Keratinocyte (primary cell): ENCODE measurements at regions not wholly inside any gene's neighbourhood (a gene's known extent, or its start where the extent isn't known, plus 50 kb on each side); places are given as distances from the start of the nearest gene placed in this dataset.

Experiments
- DNase-seq: peaks from one replicate; pipeline ENCODE4 v3.0.0-alpha.2; 2011; ENCODE audit warnings: low read depth, missing footprints, low spot score
- FAIRE-seq: peaks from 2 replicates; lab custom pipeline; 2011; peaks lifted over from hg19 to GRCh38; lab: Jason Lieb, UNC
- H2AFZ ChIP-seq: 2 replicates; pipeline ENCODE4 v1.6.0; 2012; ENCODE audit warnings: low read length, control low read depth, inconsistent platforms; ENCODE audit not compliant: control insufficient read depth
- H3K27ac ChIP-seq: 2 replicates; pipeline ENCODE4 v1.5.1; 2011; ENCODE audit warnings: low read length; ENCODE audit not compliant: control insufficient read depth, insufficient read depth
- H3K27me3 ChIP-seq: 3 replicates; pipeline ENCODE4 v1.6.0; 2011; ENCODE audit warnings: low read length; ENCODE audit not compliant: control insufficient read depth, insufficient read depth; ENCODE audit errors: extremely low read depth
- H3K36me3 ChIP-seq, 2 experiments: 2 replicates in 1 of 2; 3 replicates in 1 of 2; pipeline ENCODE4 v1.5.1; 2011; ENCODE audit warnings: low read length in 2 of 2, mild to moderate bottlenecking in 1 of 2; ENCODE audit not compliant: control insufficient read depth in 2 of 2, insufficient read depth in 2 of 2; ENCODE audit errors: extremely low read depth in 1 of 2
- H3K4me1 ChIP-seq: 3 replicates; pipeline ENCODE4 v1.5.1; 2011; ENCODE audit warnings: low read length; ENCODE audit not compliant: control insufficient read depth, insufficient read depth; ENCODE audit errors: extremely low read depth
- H3K4me2 ChIP-seq: 3 replicates; pipeline ENCODE4 v1.6.0; 2011; ENCODE audit warnings: low read depth, low read length; ENCODE audit not compliant: control insufficient read depth, insufficient read depth; ENCODE audit errors: extremely low read depth
- H3K4me3 ChIP-seq, 3 experiments: fragments of 200-600 bp in 1 of 3; sonication (generic) in 1 of 3; 2 replicates in 2 of 3; 3 replicates in 1 of 3; pipeline ENCODE4 v1.5.1; 2011 to 2016; ENCODE audit warnings: low read length in 3 of 3, mild to moderate bottlenecking in 3 of 3, control low read depth in 2 of 3, inconsistent platforms in 1 of 3, low read depth in 1 of 3, mixed read lengths in 1 of 3, mixed run types in 1 of 3, moderate library complexity in 1 of 3; ENCODE audit not compliant: control insufficient read depth in 2 of 3, insufficient read depth in 2 of 3; ENCODE audit errors: extremely low read depth in 1 of 3
- H3K79me2 ChIP-seq: 2 replicates; pipeline ENCODE4 v1.6.0; 2012; ENCODE audit warnings: low read length; ENCODE audit not compliant: control insufficient read depth, insufficient read depth
- H3K9ac ChIP-seq: 3 replicates; pipeline ENCODE4 v1.6.0; 2011; ENCODE audit warnings: low read length; ENCODE audit not compliant: control insufficient read depth, insufficient read depth; ENCODE audit errors: extremely low read depth
- H3K9me1 ChIP-seq: 3 replicates; pipeline ENCODE4 v1.6.0; 2011; ENCODE audit warnings: low read length; ENCODE audit not compliant: control insufficient read depth, insufficient read depth; ENCODE audit errors: extremely low read depth
- H3K9me3 ChIP-seq: 2 replicates; pipeline ENCODE4 v1.5.1; 2012; ENCODE audit warnings: low read depth, low read length; ENCODE audit not compliant: control insufficient read depth
- H4K20me1 ChIP-seq: 3 replicates; pipeline ENCODE4 v1.6.0; 2011; ENCODE audit warnings: low read length; ENCODE audit not compliant: control insufficient read depth, insufficient read depth; ENCODE audit errors: extremely low read depth
- EZH2 ChIP-seq: IDR thresholded peaks from one replicate; pipeline ENCODE4 v1.6.1; 2012; ENCODE audit warnings: inconsistent platforms, mild to moderate bottlenecking, low read length, moderate library complexity
- dilution Hi-C: fragments of 300-500 bp; cut with MboI; formaldehyde crosslinking; loops from one replicate; pipeline ENCODE4 v1.7.0; 2020; ENCODE audit warnings: low sequenced_read_pairs; ENCODE audit not compliant: extremely low pct_ligation_motif_present
- TF ChIP-seq, protein P1 (sequence below), 3 experiments: IDR thresholded peaks in 1 of 3; conservative IDR thresholded peaks in 1 of 3; optimal IDR thresholded peaks in 1 of 3; 2 replicates in 2 of 3; 3 replicates in 1 of 3; pipeline versions ENCODE3 to v1.5.1; 2011; ENCODE audit warnings: low read length in 3 of 3, mild to moderate bottlenecking in 3 of 3, moderate library complexity in 2 of 3, control low read depth in 1 of 3, inconsistent platforms in 1 of 3; ENCODE audit not compliant: insufficient read depth in 2 of 3; ENCODE audit errors: extremely low read depth in 1 of 3

DNA sequence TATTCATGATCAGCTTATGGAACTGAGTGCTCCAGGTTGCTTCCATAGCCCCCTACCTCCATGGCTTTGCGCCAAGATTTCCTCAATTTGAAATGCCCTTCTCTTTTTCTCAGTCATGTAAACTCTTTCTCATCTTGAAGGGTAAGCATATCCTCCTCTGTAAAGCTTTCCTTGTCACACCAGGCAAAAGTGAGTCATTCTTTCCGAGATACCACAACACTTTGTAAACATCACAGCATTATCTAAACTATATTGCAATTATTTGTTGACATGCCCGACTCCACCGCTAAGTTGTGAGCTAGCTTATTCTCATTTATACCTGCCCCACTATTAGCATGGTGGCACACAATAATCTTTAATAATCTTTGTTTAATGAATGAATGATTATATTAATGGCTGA lies 419.5 kb upstream of the CHST9 start:
- no peaks in the 10 kb centered on the region for H3K79me2 ChIP-seq
- no peaks in the 10 kb centered on the region for H4K20me1 ChIP-seq
- TF ChIP-seq, protein P1, sequence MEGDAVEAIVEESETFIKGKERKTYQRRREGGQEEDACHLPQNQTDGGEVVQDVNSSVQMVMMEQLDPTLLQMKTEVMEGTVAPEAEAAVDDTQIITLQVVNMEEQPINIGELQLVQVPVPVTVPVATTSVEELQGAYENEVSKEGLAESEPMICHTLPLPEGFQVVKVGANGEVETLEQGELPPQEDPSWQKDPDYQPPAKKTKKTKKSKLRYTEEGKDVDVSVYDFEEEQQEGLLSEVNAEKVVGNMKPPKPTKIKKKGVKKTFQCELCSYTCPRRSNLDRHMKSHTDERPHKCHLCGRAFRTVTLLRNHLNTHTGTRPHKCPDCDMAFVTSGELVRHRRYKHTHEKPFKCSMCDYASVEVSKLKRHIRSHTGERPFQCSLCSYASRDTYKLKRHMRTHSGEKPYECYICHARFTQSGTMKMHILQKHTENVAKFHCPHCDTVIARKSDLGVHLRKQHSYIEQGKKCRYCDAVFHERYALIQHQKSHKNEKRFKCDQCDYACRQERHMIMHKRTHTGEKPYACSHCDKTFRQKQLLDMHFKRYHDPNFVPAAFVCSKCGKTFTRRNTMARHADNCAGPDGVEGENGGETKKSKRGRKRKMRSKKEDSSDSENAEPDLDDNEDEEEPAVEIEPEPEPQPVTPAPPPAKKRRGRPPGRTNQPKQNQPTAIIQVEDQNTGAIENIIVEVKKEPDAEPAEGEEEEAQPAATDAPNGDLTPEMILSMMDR (optimal IDR thresholded peaks at IDR 0.05 in 1 of 3, IDR thresholded peaks at IDR 0.05 in 1 of 3, conservative IDR thresholded peaks at IDR 0.05 in 1 of 3; ENCODE audit: extremely low read depth in 1 of 3, insufficient read depth in 2 of 3, low read length in 3 of 3), result no peak
- TF ChIP-seq EZH2, result no peak
- H3K9ac ChIP-seq, result no peak overlapping the region
- FAIRE-seq (no peak), DNase-seq (no peak)
- H3K4me2 ChIP-seq, result no peak overlapping the region
- H3K9me1 ChIP-seq, result no peaks in the 10 kb centered on the region
- H3K36me3 ChIP-seq, result no peaks in the 10 kb centered on the region
- H3K4me1 ChIP-seq, result no peaks in the 10 kb centered on the region
- H3K4me3 ChIP-seq, result no peak overlapping the region
- no peaks in the 10 kb centered on the region for H3K27me3 ChIP-seq
- no peaks in the 10 kb centered on the region for H3K9me3 ChIP-seq
- H3K27ac ChIP-seq, result no peak overlapping the region
- no peak overlapping the region for H2AFZ ChIP-seq
- dilution Hi-C loops, result no loop called here

DNA sequence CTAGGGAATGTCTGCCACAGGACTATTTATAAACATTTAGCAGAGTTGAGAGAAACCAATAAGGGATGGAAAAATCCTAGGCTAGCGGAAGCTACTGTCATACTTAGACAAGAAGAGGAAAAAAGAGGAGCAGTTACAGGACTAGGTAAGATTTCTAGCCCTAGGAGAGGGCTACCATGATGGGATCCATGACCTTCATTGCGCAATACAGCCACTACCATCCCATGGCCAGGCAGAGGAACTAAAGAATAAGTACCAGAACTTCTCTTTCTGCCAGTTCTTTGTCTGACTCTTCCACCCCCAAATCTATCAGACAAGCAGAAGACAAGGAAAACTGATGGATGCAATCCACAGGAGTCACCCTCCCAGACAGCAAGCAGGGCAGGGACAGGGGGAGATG lies 417.0 kb upstream of the CHST9 start:
- no peak overlapping the region for H2AFZ ChIP-seq
- no peaks in the 10 kb centered on the region for H3K79me2 ChIP-seq
- H3K36me3 ChIP-seq, result no peaks in the 10 kb centered on the region
- DNase-seq (no peak), FAIRE-seq (no peak)
- no peak overlapping the region for H3K9ac ChIP-seq
- no peak overlapping the region for H3K27ac ChIP-seq
- no peaks in the 10 kb centered on the region for H3K9me1 ChIP-seq
- TF ChIP-seq EZH2, result no peak
- TF ChIP-seq, protein P1 (optimal IDR thresholded peaks at IDR 0.05 in 1 of 3, IDR thresholded peaks at IDR 0.05 in 1 of 3, conservative IDR thresholded peaks at IDR 0.05 in 1 of 3; ENCODE audit: extremely low read depth in 1 of 3, insufficient read depth in 2 of 3, low read length in 3 of 3), result no peak
- H3K9me3 ChIP-seq, result no peaks in the 10 kb centered on the region
- no peaks in the 10 kb centered on the region for H3K4me1 ChIP-seq
- H3K4me2 ChIP-seq, result no peak overlapping the region
- no peak overlapping the region for H3K4me3 ChIP-seq
- H4K20me1 ChIP-seq, result no peaks in the 10 kb centered on the region
- no peaks in the 10 kb centered on the region for H3K27me3 ChIP-seq
- dilution Hi-C loops, result no loop called here
